Liver (tissue), 3 donors: ENCODE measurements at regions not wholly inside any gene's neighbourhood (a gene's known extent, or its start where the extent isn't known, plus 50 kb on each side); places are given as distances from the start of the nearest gene placed in this dataset.

Experiments
- FOXA1 ChIP-seq: IDR thresholded peaks from 2 replicates; pipeline ENCODE4 v1.6.1; 2016; ENCODE audit warnings: antibody characterized with exemption
- GABPA ChIP-seq, 2 donors: IDR thresholded peaks in 1 of 2; conservative IDR thresholded peaks in 1 of 2; 2 replicates each; pipeline ENCODE4 v1.6.1; 2016; ENCODE audit warnings: antibody characterized with exemption in 2 of 2, mild to moderate bottlenecking in 1 of 2, moderate library complexity in 1 of 2
- HNF4G ChIP-seq: IDR thresholded peaks from 2 replicates; pipeline ENCODE4 v1.6.1; 2016; ENCODE audit warnings: antibody characterized with exemption
- JUND ChIP-seq, 2 donors: IDR thresholded peaks; 2 replicates each; pipeline ENCODE4 v1.6.1; 2016; ENCODE audit warnings: antibody characterized with exemption in 2 of 2
- MAX ChIP-seq: IDR thresholded peaks from 2 replicates; pipeline ENCODE4 v1.6.1; 2016; ENCODE audit warnings: antibody characterized with exemption
- SP1 ChIP-seq: IDR thresholded peaks from 2 replicates; pipeline ENCODE4 v1.6.1; 2018; ENCODE audit warnings: antibody characterized with exemption, mild to moderate bottlenecking
- TAF1 ChIP-seq: conservative IDR thresholded peaks from 2 replicates; pipeline ENCODE4 v1.6.1; 2016; ENCODE audit warnings: antibody characterized with exemption, mild to moderate bottlenecking
- YY1 ChIP-seq: IDR thresholded peaks from 2 replicates; pipeline ENCODE4 v1.6.1; 2016; ENCODE audit warnings: antibody characterized with exemption, mild to moderate bottlenecking
- ZBTB33 ChIP-seq: IDR thresholded peaks from 2 replicates; pipeline ENCODE4 v1.6.1; 2016; ENCODE audit warnings: antibody characterized with exemption
- TF ChIP-seq, protein P1 (sequence below): fragments of 150-350 bp; IDR thresholded peaks from 2 replicates; pipeline ENCODE4 v1.5.1; 2017; ENCODE audit warnings: improper control_type of control experiment, low read depth, low read length; ENCODE audit not compliant: missing input control
- TF ChIP-seq, protein P2 (sequence below): IDR thresholded peaks from 2 replicates; pipeline ENCODE4 v1.6.1; 2016; ENCODE audit warnings: antibody characterized with exemption
- TF ChIP-seq, protein P3 (sequence below): IDR thresholded peaks from 2 replicates; pipeline ENCODE4 v1.6.1; 2016; ENCODE audit warnings: antibody characterized with exemption, mild to moderate bottlenecking
- donor health status: healthy.
- donor health status: healthy.

GRCh38 chr18:56267334-56267733, 371.1 kb downstream of the TXNL1 start:
- TF ChIP-seq HNF4G = no peak
- TF ChIP-seq, protein P1, sequence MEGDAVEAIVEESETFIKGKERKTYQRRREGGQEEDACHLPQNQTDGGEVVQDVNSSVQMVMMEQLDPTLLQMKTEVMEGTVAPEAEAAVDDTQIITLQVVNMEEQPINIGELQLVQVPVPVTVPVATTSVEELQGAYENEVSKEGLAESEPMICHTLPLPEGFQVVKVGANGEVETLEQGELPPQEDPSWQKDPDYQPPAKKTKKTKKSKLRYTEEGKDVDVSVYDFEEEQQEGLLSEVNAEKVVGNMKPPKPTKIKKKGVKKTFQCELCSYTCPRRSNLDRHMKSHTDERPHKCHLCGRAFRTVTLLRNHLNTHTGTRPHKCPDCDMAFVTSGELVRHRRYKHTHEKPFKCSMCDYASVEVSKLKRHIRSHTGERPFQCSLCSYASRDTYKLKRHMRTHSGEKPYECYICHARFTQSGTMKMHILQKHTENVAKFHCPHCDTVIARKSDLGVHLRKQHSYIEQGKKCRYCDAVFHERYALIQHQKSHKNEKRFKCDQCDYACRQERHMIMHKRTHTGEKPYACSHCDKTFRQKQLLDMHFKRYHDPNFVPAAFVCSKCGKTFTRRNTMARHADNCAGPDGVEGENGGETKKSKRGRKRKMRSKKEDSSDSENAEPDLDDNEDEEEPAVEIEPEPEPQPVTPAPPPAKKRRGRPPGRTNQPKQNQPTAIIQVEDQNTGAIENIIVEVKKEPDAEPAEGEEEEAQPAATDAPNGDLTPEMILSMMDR = no peak
- no peak for TF ChIP-seq YY1
- TF ChIP-seq, protein P2, sequence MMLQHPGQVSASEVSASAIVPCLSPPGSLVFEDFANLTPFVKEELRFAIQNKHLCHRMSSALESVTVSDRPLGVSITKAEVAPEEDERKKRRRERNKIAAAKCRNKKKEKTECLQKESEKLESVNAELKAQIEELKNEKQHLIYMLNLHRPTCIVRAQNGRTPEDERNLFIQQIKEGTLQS = no peak
- TF ChIP-seq ZBTB33 = no peak
- TF ChIP-seq GABPA (IDR thresholded peaks at IDR 0.05 in 1 of 2, conservative IDR thresholded peaks at IDR 0.05 in 1 of 2) = no peak
- TF ChIP-seq SP1 = no peak
- TF ChIP-seq, protein P3, sequence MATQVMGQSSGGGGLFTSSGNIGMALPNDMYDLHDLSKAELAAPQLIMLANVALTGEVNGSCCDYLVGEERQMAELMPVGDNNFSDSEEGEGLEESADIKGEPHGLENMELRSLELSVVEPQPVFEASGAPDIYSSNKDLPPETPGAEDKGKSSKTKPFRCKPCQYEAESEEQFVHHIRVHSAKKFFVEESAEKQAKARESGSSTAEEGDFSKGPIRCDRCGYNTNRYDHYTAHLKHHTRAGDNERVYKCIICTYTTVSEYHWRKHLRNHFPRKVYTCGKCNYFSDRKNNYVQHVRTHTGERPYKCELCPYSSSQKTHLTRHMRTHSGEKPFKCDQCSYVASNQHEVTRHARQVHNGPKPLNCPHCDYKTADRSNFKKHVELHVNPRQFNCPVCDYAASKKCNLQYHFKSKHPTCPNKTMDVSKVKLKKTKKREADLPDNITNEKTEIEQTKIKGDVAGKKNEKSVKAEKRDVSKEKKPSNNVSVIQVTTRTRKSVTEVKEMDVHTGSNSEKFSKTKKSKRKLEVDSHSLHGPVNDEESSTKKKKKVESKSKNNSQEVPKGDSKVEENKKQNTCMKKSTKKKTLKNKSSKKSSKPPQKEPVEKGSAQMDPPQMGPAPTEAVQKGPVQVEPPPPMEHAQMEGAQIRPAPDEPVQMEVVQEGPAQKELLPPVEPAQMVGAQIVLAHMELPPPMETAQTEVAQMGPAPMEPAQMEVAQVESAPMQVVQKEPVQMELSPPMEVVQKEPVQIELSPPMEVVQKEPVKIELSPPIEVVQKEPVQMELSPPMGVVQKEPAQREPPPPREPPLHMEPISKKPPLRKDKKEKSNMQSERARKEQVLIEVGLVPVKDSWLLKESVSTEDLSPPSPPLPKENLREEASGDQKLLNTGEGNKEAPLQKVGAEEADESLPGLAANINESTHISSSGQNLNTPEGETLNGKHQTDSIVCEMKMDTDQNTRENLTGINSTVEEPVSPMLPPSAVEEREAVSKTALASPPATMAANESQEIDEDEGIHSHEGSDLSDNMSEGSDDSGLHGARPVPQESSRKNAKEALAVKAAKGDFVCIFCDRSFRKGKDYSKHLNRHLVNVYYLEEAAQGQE = no peak
- no peak for TF ChIP-seq FOXA1
- no peak for TF ChIP-seq TAF1
- TF ChIP-seq JUND (IDR thresholded peaks at IDR 0.05) = no peak
- TF ChIP-seq MAX = no peak
